GM13976 (cell line): ENCODE measurements at regions not wholly inside any gene's neighbourhood (a gene's known extent, or its start where the extent isn't known, plus 50 kb on each side); places are given as distances from the start of the nearest gene placed in this dataset.

ENCODE experiments used
- DNase-seq: peaks from one replicate; pipeline ENCODE4 v3.0.0; 2012; ENCODE audit warnings: low spot score
- in situ Hi-C: fragments of 300-500 bp; cut with MboI; formaldehyde crosslinking; loops from one replicate; pipeline ENCODE4 v1.12.0; 2022; ENCODE audit warnings: low sequenced_read_pairs, mixed read lengths, inconsistent platforms; ENCODE audit not compliant: unreplicated experiment
- TF ChIP-seq, protein P1 (sequence below): IDR thresholded peaks from 2 replicates; pipeline ENCODE4 v1.5.1; 2012; ENCODE audit warnings: borderline replicate concordance, mild to moderate bottlenecking; ENCODE audit not compliant: insufficient read depth; ENCODE audit errors: extremely low read depth, missing control alignments, control extremely low read depth

GRCh38 chr5:4954048-4954447 is 186.1 kb upstream of the ADAMTS16 start:
- no peak for DNase-seq
- TF ChIP-seq, protein P1, sequence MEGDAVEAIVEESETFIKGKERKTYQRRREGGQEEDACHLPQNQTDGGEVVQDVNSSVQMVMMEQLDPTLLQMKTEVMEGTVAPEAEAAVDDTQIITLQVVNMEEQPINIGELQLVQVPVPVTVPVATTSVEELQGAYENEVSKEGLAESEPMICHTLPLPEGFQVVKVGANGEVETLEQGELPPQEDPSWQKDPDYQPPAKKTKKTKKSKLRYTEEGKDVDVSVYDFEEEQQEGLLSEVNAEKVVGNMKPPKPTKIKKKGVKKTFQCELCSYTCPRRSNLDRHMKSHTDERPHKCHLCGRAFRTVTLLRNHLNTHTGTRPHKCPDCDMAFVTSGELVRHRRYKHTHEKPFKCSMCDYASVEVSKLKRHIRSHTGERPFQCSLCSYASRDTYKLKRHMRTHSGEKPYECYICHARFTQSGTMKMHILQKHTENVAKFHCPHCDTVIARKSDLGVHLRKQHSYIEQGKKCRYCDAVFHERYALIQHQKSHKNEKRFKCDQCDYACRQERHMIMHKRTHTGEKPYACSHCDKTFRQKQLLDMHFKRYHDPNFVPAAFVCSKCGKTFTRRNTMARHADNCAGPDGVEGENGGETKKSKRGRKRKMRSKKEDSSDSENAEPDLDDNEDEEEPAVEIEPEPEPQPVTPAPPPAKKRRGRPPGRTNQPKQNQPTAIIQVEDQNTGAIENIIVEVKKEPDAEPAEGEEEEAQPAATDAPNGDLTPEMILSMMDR: no peak

DNA sequence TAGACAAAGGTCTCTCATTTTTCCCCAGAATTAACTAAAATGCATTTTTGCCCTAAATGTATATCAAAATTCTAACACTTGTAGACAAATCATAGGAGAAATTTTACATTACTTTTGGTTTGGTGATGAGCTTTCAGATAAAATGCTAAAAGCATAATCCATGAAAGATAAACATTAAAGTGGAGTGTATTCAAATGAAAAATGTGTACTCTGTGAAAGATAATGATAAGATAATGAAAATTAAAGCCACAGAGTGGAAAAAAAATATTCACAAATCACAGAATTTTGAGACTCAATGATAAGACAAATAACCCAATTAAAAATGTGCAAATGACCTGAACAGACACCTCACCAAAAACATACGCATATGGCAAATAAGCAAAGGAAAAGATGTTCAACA is 176.9 kb upstream of the ADAMTS16 start:
- TF ChIP-seq, protein P1: no peak
- in situ Hi-C loops: no loop called here
- DNase-seq: no peak

More at GRCh38 chr5:4954048-4954447, 186.1 kb upstream of the ADAMTS16 start:
- in situ Hi-C loops: no loop called here

GRCh38 chr5:4969351-4969750 is 170.8 kb upstream of the ADAMTS16 start:
- DNase-seq: no peak
- in situ Hi-C loops: no loop called here
- TF ChIP-seq, protein P1: no peak

DNA sequence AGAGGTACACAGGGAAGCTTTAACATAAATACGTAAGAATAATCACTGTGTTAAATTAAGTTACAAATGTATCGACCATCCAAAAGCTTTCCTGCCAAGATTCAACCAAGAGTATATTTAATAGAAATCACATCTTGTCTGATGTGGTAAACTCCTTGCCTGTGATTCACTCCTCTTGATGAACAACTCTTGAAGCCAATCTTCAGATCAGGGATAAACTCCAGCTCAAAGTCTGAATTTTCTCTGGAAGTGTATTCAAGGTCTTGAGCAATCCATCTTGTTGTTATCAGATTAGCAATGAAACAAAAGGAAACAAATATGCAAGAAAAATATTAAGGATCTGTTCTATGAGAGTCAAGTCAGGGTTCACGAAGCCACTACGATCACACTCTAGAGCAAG is 170.0 kb upstream of the ADAMTS16 start:
- DNase-seq: no peak
- TF ChIP-seq, protein P1: no peak
- in situ Hi-C loops: no loop called here

GRCh38 chr5:4976902-4977301 is 163.2 kb upstream of the ADAMTS16 start:
- in situ Hi-C loops: no loop called here
- no peak for DNase-seq
- TF ChIP-seq, protein P1: no peak

GRCh38 chr5:4977416-4978110 is 162.6 kb upstream of the ADAMTS16 start:
- no peak for DNase-seq
- in situ Hi-C loops: no loop called here
- TF ChIP-seq, protein P1: no peak
